HG03460 (cell line): ENCODE measurements at regions not wholly inside any gene's neighbourhood (a gene's known extent, or its start where the extent isn't known, plus 50 kb on each side); places are given as distances from the start of the nearest gene placed in this dataset.

Experiments used
- ATAC-seq: cut with Tn5 transposase; IDR thresholded peaks from one replicate; pipeline ENCODE4 v1.9.1; 2021; ENCODE audit not compliant: unreplicated experiment

DNA sequence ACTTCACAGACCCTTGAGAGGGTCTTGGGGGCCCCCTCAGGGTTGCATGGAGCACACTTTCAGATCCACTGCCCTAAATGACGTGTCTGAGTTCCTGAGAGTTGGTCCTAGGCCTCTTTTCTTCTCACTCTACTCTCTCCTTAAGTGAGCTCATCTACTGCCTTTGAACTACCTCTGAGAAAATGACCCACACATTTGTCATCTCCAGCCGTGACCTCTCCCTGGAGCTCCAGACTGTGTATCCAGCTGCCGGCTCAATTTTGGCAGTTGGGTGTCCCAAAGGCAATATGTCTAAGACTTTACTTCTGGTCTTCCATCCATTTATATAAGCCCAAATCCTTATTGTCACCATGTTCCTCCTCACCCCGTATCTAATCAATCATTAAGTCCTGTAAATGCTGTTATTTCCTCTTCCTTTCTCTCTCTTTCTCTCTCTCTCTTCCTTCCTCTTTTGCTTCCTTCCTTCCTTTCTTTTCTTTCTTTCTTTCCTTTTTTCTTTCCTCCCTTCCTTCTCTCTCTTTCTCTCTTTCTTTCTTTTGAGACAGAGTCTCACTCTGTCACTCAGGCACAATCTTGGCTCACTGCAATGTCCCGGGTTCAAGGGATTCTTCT lies 51.2 kb upstream of the HSPA9 start:
- ATAC-seq = no peak

DNA sequence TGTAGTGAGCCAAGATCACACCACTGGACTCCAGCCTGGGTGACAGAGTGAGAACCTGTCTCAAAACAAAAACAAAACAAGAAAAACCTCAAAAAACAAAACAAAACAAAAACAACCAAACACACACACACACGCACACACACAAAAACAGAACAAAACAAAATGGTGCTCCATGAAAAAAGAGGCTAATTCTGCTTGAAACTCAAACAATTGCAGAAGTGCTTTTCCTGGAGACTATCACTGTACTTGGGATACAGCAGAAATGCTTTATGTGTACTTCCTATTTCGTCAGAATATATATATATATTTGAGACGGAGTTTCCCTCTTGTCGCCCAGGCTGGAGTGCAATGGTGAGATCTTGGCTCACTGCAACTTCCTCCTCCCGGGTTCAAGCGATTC lies 49.9 kb upstream of the HSPA9 start:
- ATAC-seq = no peak
